ENCODE measurements at regions not wholly inside any gene's neighbourhood (a gene's known extent, or its start where the extent isn't known, plus 50 kb on each side); places are given as distances from the start of the nearest gene placed in this dataset.

DNA sequence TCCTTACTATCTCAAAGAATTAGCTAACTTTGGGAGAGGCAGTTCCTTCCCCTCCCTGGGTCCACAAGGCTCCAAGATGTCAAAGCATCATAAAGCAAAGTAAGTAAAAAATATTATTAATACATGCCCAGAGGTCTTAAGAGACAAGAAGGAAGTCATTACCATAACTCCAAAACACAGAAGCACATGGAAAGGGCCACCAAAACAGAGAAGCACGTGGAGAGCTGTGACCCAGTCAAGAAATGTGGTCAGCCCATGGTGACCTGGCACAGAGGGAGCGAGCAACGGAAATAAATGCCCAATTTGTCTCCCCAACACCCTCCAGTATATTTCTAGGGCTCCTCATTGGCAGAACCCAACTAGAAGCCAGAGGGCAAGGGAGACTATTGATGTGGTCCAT, 277.5 kb upstream of the API5 start:
- TF ChIP-seq, protein P1, sequence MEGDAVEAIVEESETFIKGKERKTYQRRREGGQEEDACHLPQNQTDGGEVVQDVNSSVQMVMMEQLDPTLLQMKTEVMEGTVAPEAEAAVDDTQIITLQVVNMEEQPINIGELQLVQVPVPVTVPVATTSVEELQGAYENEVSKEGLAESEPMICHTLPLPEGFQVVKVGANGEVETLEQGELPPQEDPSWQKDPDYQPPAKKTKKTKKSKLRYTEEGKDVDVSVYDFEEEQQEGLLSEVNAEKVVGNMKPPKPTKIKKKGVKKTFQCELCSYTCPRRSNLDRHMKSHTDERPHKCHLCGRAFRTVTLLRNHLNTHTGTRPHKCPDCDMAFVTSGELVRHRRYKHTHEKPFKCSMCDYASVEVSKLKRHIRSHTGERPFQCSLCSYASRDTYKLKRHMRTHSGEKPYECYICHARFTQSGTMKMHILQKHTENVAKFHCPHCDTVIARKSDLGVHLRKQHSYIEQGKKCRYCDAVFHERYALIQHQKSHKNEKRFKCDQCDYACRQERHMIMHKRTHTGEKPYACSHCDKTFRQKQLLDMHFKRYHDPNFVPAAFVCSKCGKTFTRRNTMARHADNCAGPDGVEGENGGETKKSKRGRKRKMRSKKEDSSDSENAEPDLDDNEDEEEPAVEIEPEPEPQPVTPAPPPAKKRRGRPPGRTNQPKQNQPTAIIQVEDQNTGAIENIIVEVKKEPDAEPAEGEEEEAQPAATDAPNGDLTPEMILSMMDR (IDR thresholded peaks at IDR 0.05) = no peak
- TF ChIP-seq, protein P2, sequence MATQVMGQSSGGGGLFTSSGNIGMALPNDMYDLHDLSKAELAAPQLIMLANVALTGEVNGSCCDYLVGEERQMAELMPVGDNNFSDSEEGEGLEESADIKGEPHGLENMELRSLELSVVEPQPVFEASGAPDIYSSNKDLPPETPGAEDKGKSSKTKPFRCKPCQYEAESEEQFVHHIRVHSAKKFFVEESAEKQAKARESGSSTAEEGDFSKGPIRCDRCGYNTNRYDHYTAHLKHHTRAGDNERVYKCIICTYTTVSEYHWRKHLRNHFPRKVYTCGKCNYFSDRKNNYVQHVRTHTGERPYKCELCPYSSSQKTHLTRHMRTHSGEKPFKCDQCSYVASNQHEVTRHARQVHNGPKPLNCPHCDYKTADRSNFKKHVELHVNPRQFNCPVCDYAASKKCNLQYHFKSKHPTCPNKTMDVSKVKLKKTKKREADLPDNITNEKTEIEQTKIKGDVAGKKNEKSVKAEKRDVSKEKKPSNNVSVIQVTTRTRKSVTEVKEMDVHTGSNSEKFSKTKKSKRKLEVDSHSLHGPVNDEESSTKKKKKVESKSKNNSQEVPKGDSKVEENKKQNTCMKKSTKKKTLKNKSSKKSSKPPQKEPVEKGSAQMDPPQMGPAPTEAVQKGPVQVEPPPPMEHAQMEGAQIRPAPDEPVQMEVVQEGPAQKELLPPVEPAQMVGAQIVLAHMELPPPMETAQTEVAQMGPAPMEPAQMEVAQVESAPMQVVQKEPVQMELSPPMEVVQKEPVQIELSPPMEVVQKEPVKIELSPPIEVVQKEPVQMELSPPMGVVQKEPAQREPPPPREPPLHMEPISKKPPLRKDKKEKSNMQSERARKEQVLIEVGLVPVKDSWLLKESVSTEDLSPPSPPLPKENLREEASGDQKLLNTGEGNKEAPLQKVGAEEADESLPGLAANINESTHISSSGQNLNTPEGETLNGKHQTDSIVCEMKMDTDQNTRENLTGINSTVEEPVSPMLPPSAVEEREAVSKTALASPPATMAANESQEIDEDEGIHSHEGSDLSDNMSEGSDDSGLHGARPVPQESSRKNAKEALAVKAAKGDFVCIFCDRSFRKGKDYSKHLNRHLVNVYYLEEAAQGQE (IDR thresholded peaks at IDR 0.05; ENCODE audit: insufficient read depth in 1 of 2, low read depth in 2 of 2, low read length in 1 of 2) = no peak
- TF ChIP-seq TCF7L2 (IDR thresholded peaks at IDR 0.05; ENCODE audit: low read depth, low read length) (no peak), SIN3A (IDR thresholded peaks at IDR 0.05; ENCODE audit: borderline replicate concordance, insufficient read depth, low read depth, low read length) (no peak)

All from Panc1 (cell line).